Sigmoid colon (tissue), 3 donors: ENCODE measurements at regions not wholly inside any gene's neighbourhood (a gene's known extent, or its start where the extent isn't known, plus 50 kb on each side); places are given as distances from the start of the nearest gene placed in this dataset.

Experiments
- CTCF ChIP-seq, 4 experiments: fragments of 450-650 bp in 3 of 4; fragments of 200-600 bp in 1 of 4; IDR thresholded peaks; one replicate each; pipeline ENCODE4 v1.5.1; 2016 to 2019; ENCODE audit warnings: antibody characterized with exemption in 4 of 4, mild to moderate bottlenecking in 3 of 4, moderate library complexity in 2 of 4
- POLR2A ChIP-seq, 2 donors: fragments of 450-650 bp; IDR thresholded peaks; one replicate each; pipeline ENCODE4 v1.6.1; 2016; ENCODE audit warnings: antibody characterized with exemption in 2 of 2, mild to moderate bottlenecking in 2 of 2, moderate library complexity in 2 of 2

GRCh38 chr14:65238456-65238855 lies 136.1 kb upstream of the MAX start:
- TF ChIP-seq CTCF (IDR thresholded peaks at IDR 0.05), result no peak
- TF ChIP-seq POLR2A (IDR thresholded peaks at IDR 0.05), result no peak
